ENCODE measurements at regions not wholly inside any gene's neighbourhood (a gene's known extent, or its start where the extent isn't known, plus 50 kb on each side); places are given as distances from the start of the nearest gene placed in this dataset.

- ATAC-seq = no peak
- TF ChIP-seq CTCF (IDR thresholded peaks at IDR 0.05) = no peak
Measured at GRCh38 chr5:155278532-155278931, 265.0 kb downstream of the KIF4B start.

GRCh38 chr5:155282503-155283107, 269.1 kb downstream of the KIF4B start:
- TF ChIP-seq CTCF (IDR thresholded peaks at IDR 0.05) = no peak

More at GRCh38 chr5:155278532-155278931, 265.0 kb downstream of the KIF4B start:
- DNase-seq = no peak
- H3K36me3 ChIP-seq = no peaks in the 10 kb centered on the region
- H3K4me3 ChIP-seq = no peak overlapping the region
- intact Hi-C loops (cut with DNase I) = no loop called here
- no peaks in the 10 kb centered on the region for H3K9me3 ChIP-seq
- H3K27me3 ChIP-seq = no peaks in the 10 kb centered on the region
- no peak overlapping the region for H3K27ac ChIP-seq
- no peaks in the 10 kb centered on the region for H3K4me1 ChIP-seq

GRCh38 chr5:155285706-155286105, 272.2 kb downstream of the KIF4B start:
- DNase-seq = no peak
- no peak for ATAC-seq
- intact Hi-C loops (cut with DNase I) = no loop called here

More at GRCh38 chr5:155282503-155283107, 269.1 kb downstream of the KIF4B start:
- Histone ChIP-seq H3K9me3 (no peaks in the 10 kb centered on the region), H3K4me1 (no peaks in the 10 kb centered on the region), H3K36me3 (no peaks in the 10 kb centered on the region), H3K4me3 (no peak overlapping the region), H3K27me3 (no peaks in the 10 kb centered on the region), H3K27ac (no peak overlapping the region)
- intact Hi-C loops (cut with DNase I) = no loop called here
- no peak for ATAC-seq
- DNase-seq = no peak

GRCh38 chr5:155290937-155291336, 277.4 kb downstream of the KIF4B start:
- Histone ChIP-seq H3K9me3 (no peaks in the 10 kb centered on the region), H3K4me3 (no peak overlapping the region), H3K36me3 (no peaks in the 10 kb centered on the region), H3K27ac (no peak overlapping the region), H3K27me3 (no peaks in the 10 kb centered on the region), H3K4me1 (no peaks in the 10 kb centered on the region)
- no peak for DNase-seq
- no peak for ATAC-seq
- intact Hi-C loops (cut with DNase I) = no loop called here
- TF ChIP-seq CTCF (IDR thresholded peaks at IDR 0.05) = no peak

More at GRCh38 chr5:155285706-155286105, 272.2 kb downstream of the KIF4B start:
- H3K4me1 ChIP-seq = no peaks in the 10 kb centered on the region
- H3K27ac ChIP-seq = no peak overlapping the region
- no peaks in the 10 kb centered on the region for H3K27me3 ChIP-seq
- no peaks in the 10 kb centered on the region for H3K36me3 ChIP-seq
- TF ChIP-seq CTCF (IDR thresholded peaks at IDR 0.05) = no peak
- H3K9me3 ChIP-seq = no peaks in the 10 kb centered on the region
- no peak overlapping the region for H3K4me3 ChIP-seq

GRCh38 chr5:155293605-155294178, 280.1 kb downstream of the KIF4B start:
- no peak for DNase-seq
- no peak for TF ChIP-seq CTCF (IDR thresholded peaks at IDR 0.05)
- Histone ChIP-seq H3K27ac (no peak overlapping the region), H3K36me3 (no peaks in the 10 kb centered on the region), H3K9me3 (no peaks in the 10 kb centered on the region), H3K4me1 (no peaks in the 10 kb centered on the region), H3K4me3 (no peak overlapping the region), H3K27me3 (no peaks in the 10 kb centered on the region)
- intact Hi-C loops (cut with DNase I) = no loop called here
- ATAC-seq = no peak
